MM.1S (cell line): ENCODE measurements at regions not wholly inside any gene's neighbourhood (a gene's known extent, or its start where the extent isn't known, plus 50 kb on each side); places are given as distances from the start of the nearest gene placed in this dataset.

ENCODE experiments used
- DNase-seq: peaks from one replicate; pipeline ENCODE4 v3.0.0-alpha.2; 2015
- H2AFZ ChIP-seq: fragments of 300-600 bp; sonication (generic); 2 replicates; pipeline ENCODE4 v1.6.0; 2016; ENCODE audit warnings: antibody characterized with exemption, low read length
- H3F3A ChIP-seq: fragments of 300-600 bp; sonication (generic); 2 replicates; pipeline ENCODE4 v1.6.1; 2016; ENCODE audit warnings: mild to moderate bottlenecking, antibody characterized with exemption, low read length, moderate library complexity, mixed read lengths; ENCODE audit not compliant: insufficient read depth
- H3K27ac ChIP-seq: fragments of 300-600 bp; sonication (generic); 2 replicates; pipeline ENCODE4 v1.5.1; 2016; ENCODE audit warnings: mild to moderate bottlenecking, low read length
- H3K27me3 ChIP-seq: fragments of 300-600 bp; sonication (generic); replicated peaks from 2 replicates; pipeline ENCODE4 v1.6.0; 2016; ENCODE audit warnings: low read length; ENCODE audit not compliant: insufficient read depth
- H3K36me3 ChIP-seq: fragments of 300-600 bp; sonication (generic); replicated peaks from 2 replicates; pipeline ENCODE4 v1.6.1; 2016; ENCODE audit warnings: mild to moderate bottlenecking, low read length, mixed read lengths; ENCODE audit not compliant: insufficient read depth
- H3K4me1 ChIP-seq: fragments of 300-600 bp; sonication (generic); 2 replicates; pipeline ENCODE4 v1.6.1; 2016; ENCODE audit warnings: low read length, mixed read lengths
- H3K4me2 ChIP-seq: fragments of 300-600 bp; sonication (generic); 2 replicates; pipeline ENCODE4 v1.6.0; 2016; ENCODE audit warnings: low read depth, low read length
- H3K4me3 ChIP-seq: fragments of 300-600 bp; sonication (generic); 2 replicates; pipeline ENCODE4 v1.5.1; 2016; ENCODE audit warnings: low read length, mixed read lengths
- H3K79me2 ChIP-seq: fragments of 300-600 bp; sonication (generic); 2 replicates; pipeline ENCODE4 v1.6.1; 2016; ENCODE audit warnings: mixed run types, low read length, mixed read lengths
- H3K9ac ChIP-seq: fragments of 300-600 bp; sonication (generic); 2 replicates; pipeline ENCODE4 v1.6.1; 2016; ENCODE audit warnings: low read length, mixed read lengths
- H3K9me2 ChIP-seq: fragments of 300-600 bp; sonication (generic); replicated peaks from 2 replicates; pipeline ENCODE4 v1.6.1; 2016; ENCODE audit warnings: mild to moderate bottlenecking, low read length, mixed read lengths; ENCODE audit not compliant: insufficient read depth
- H3K9me3 ChIP-seq: fragments of 300-600 bp; sonication (generic); replicated peaks from 2 replicates; pipeline ENCODE4 v1.6.1; 2016; ENCODE audit warnings: mild to moderate bottlenecking, low read length, mixed read lengths; ENCODE audit not compliant: insufficient read depth
- H4K20me1 ChIP-seq: fragments of 300-600 bp; sonication (generic); 2 replicates; pipeline ENCODE4 v1.6.1; 2016; ENCODE audit warnings: mild to moderate bottlenecking, low read length, moderate library complexity, mixed read lengths; ENCODE audit not compliant: insufficient read depth
- EZH2 ChIP-seq: fragments of 300-600 bp; sonication (generic); optimal IDR thresholded peaks from 2 replicates; pipeline ENCODE3; 2017; ENCODE audit warnings: low read depth, mild to moderate bottlenecking, antibody characterized with exemption, low read length, mixed read lengths
- EZH2phosphoT487 ChIP-seq: fragments of 300-600 bp; sonication (generic); IDR thresholded peaks from 2 replicates; pipeline ENCODE4 v1.6.1; 2018; ENCODE audit warnings: antibody characterized with exemption, low read length
- TF ChIP-seq, protein P1 (sequence below): fragments of 300-600 bp; sonication (generic); IDR thresholded peaks from 2 replicates; pipeline ENCODE4 v1.5.1; 2016; ENCODE audit warnings: antibody characterized with exemption, low read length, mixed read lengths

GRCh38 chr18:38898167-38898566 lies 1332.6 kb upstream of the CELF4 start:
- no peaks in the 10 kb centered on the region for H3F3A ChIP-seq
- H3K9me3 ChIP-seq: no peaks in the 10 kb centered on the region
- H3K4me1 ChIP-seq: no peaks in the 10 kb centered on the region
- no peaks in the 10 kb centered on the region for H3K27me3 ChIP-seq
- no peak overlapping the region for H3K4me2 ChIP-seq
- H3K79me2 ChIP-seq: no peaks in the 10 kb centered on the region
- H3K27ac ChIP-seq: no peak overlapping the region
- no peaks in the 10 kb centered on the region for H3K9me2 ChIP-seq
- H3K36me3 ChIP-seq: no peaks in the 10 kb centered on the region
- H4K20me1 ChIP-seq: no peaks in the 10 kb centered on the region
- TF ChIP-seq EZH2phosphoT487 (no peak), EZH2 (no peak)
- TF ChIP-seq, protein P1, sequence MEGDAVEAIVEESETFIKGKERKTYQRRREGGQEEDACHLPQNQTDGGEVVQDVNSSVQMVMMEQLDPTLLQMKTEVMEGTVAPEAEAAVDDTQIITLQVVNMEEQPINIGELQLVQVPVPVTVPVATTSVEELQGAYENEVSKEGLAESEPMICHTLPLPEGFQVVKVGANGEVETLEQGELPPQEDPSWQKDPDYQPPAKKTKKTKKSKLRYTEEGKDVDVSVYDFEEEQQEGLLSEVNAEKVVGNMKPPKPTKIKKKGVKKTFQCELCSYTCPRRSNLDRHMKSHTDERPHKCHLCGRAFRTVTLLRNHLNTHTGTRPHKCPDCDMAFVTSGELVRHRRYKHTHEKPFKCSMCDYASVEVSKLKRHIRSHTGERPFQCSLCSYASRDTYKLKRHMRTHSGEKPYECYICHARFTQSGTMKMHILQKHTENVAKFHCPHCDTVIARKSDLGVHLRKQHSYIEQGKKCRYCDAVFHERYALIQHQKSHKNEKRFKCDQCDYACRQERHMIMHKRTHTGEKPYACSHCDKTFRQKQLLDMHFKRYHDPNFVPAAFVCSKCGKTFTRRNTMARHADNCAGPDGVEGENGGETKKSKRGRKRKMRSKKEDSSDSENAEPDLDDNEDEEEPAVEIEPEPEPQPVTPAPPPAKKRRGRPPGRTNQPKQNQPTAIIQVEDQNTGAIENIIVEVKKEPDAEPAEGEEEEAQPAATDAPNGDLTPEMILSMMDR: no peak
- no peak overlapping the region for H3K4me3 ChIP-seq
- no peak for DNase-seq
- H2AFZ ChIP-seq: no peak overlapping the region
- no peak overlapping the region for H3K9ac ChIP-seq

- Histone ChIP-seq H3K9me2 (no peaks in the 10 kb centered on the region), H2AFZ (no peak overlapping the region), H3K4me1 (no peaks in the 10 kb centered on the region), H3K9ac (no peak overlapping the region), H3K27me3 (no peaks in the 10 kb centered on the region), H3K4me3 (no peak overlapping the region), H4K20me1 (no peaks in the 10 kb centered on the region), H3K79me2 (no peaks in the 10 kb centered on the region), H3K27ac (no peak overlapping the region), H3K9me3 (no peaks in the 10 kb centered on the region), H3K4me2 (no peak overlapping the region), H3F3A (no peaks in the 10 kb centered on the region), H3K36me3 (no peaks in the 10 kb centered on the region)
- no peak for DNase-seq
- TF ChIP-seq, protein P1: no peak
- TF ChIP-seq EZH2 (no peak), EZH2phosphoT487 (no peak)
These were observed 1330.0 kb upstream of the CELF4 start for GRCh38 chr18:38895560-38895959.

DNA sequence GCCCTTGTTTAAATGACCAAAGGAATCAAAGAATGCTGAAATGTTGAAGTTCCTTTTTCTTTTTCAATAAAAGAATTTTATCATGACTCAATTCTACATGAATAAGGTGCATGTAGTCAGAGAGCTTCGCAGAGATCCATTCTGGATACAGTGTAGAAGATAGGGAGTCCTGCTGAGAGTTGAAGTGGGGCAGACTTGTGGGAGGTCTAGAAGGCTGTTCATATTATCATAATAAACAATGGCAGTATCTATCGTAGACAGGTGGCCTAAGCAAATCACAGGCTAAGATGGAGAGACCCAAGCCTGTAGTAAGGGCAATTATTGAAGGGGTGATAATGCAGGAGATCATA lies 1322.0 kb upstream of the CELF4 start:
- no peaks in the 10 kb centered on the region for H3K9me2 ChIP-seq
- DNase-seq: no peak
- no peaks in the 10 kb centered on the region for H3F3A ChIP-seq
- TF ChIP-seq EZH2phosphoT487: no peak
- TF ChIP-seq, protein P1: no peak
- H3K79me2 ChIP-seq: no peaks in the 10 kb centered on the region
- no peaks in the 10 kb centered on the region for H3K9me3 ChIP-seq
- H3K9ac ChIP-seq: no peak overlapping the region
- H3K4me1 ChIP-seq: no peaks in the 10 kb centered on the region
- no peak overlapping the region for H2AFZ ChIP-seq
- H3K4me2 ChIP-seq: no peak overlapping the region
- H4K20me1 ChIP-seq: no peaks in the 10 kb centered on the region
- no peak overlapping the region for H3K4me3 ChIP-seq
- no peak overlapping the region for H3K27ac ChIP-seq
- no peaks in the 10 kb centered on the region for H3K27me3 ChIP-seq
- no peaks in the 10 kb centered on the region for H3K36me3 ChIP-seq
